ENCODE measurements at regions not wholly inside any gene's neighbourhood (a gene's known extent, or its start where the extent isn't known, plus 50 kb on each side); places are given as distances from the start of the nearest gene placed in this dataset.

DNA sequence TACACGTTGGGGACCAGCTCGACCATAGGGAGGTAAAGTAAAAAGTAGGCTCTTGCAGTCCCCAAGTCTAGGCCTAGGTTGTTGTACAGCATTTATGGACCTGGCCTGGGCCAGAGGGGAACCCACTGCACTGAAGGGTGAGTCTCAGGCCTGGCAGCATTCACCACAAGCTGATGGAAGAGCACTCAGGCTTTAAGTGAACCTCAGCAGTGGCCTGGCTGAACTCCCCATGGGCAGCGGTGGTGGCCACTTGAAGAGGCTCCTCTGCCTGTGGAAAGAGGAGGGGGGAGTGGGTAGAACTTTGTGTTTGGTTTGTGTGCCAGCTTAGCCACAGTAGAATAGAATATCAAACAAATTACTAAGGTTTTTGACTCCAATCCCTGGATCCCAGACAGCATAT, 176.2 kb upstream of the PRMT6 start:
- Histone ChIP-seq H3K79me2 (ENCODE audit: insufficient read depth, low read length) (no peaks in the 10 kb centered on the region), H3K56ac (ENCODE audit: insufficient read length, low read depth, low read length) (no peak overlapping the region), H3K4me1 (ENCODE audit: insufficient read depth, low read length) (no peaks in the 10 kb centered on the region), H3K79me1 (ENCODE audit: insufficient read depth, low read depth, low read length, poor library complexity, severe bottlenecking) (no peaks in the 10 kb centered on the region), H2AK5ac (ENCODE audit: insufficient read length, low read length) (no peak overlapping the region), H2AFZ (ENCODE audit: low read length) (no peak overlapping the region), H3K23ac (ENCODE audit: insufficient read length, low read depth, low read length) (no peak overlapping the region), H2BK5ac (ENCODE audit: insufficient read length, low read length) (no peak overlapping the region), H4K5ac (ENCODE audit: insufficient read length, low read depth, low read length) (no peak overlapping the region), H4K91ac (ENCODE audit: insufficient read length, low read depth, low read length) (no peak overlapping the region), H3K4ac (ENCODE audit: low read depth, low read length) (no peak overlapping the region), H3K27me3 (ENCODE audit: insufficient read depth, low read length) (no peaks in the 10 kb centered on the region), H3K9me3 (ENCODE audit: control insufficient read depth, low read depth, low read length) (no peaks in the 10 kb centered on the region), H2BK20ac (ENCODE audit: low read depth, low read length, poor library complexity, severe bottlenecking) (no peak overlapping the region), H3K18ac (ENCODE audit: insufficient read length, low read depth, low read length) (no peak overlapping the region), H3T11ph (ENCODE audit: low read length) (no peak overlapping the region), H4K8ac (replicated peaks; ENCODE audit: insufficient read length, low read depth, low read length) (no peak overlapping the region), H3K23me2 (ENCODE audit: insufficient read length, low read depth, low read length, poor library complexity, severe bottlenecking) (no peaks in the 10 kb centered on the region), H3K4me2 (ENCODE audit: insufficient read depth, insufficient read length, low read length) (no peak overlapping the region), H3K14ac (ENCODE audit: insufficient read depth, low read length) (no peak overlapping the region), H2BK15ac (ENCODE audit: low read depth, low read length) (no peak overlapping the region), H3K27ac (ENCODE audit: insufficient read length, low read depth, low read length) (no peak overlapping the region), H4K20me1 (ENCODE audit: control insufficient read depth, insufficient read depth, insufficient read length) (no peaks in the 10 kb centered on the region), H3K9ac (ENCODE audit: extremely low read depth, insufficient read length, low read length) (no peak overlapping the region), H2BK120ac (ENCODE audit: low read depth, low read length, poor library complexity, severe bottlenecking) (no peak overlapping the region), H2BK12ac (ENCODE audit: insufficient read length, low read depth, low read length) (no peak overlapping the region)
- Mint-ChIP-seq H3K4me1 (peaks cover 0 to 8% of the 10 kb centered on the region in 2 experiments; a peak in 1 of 4 replicates), H3K27ac (no peak overlapping the region), H3K4me3 (no peak overlapping the region), H3K9me3 (peaks cover 5 to 15% of the 10 kb centered on the region in 2 experiments; a peak in 4 of 5 replicates), H3K36me3 (ENCODE audit: insufficient read depth in 1 of 3, low read depth in 3 of 3) (peaks cover 0 to 5% (median 5%) of the 10 kb centered on the region in 3 experiments; a peak in 5 of 7 replicates), H3K27me3 (ENCODE audit: low read depth) (no peaks in the 10 kb centered on the region; the same call in 1 of the 2 replicates)
- no peak for DNase-seq
- TF ChIP-seq, protein P1, sequence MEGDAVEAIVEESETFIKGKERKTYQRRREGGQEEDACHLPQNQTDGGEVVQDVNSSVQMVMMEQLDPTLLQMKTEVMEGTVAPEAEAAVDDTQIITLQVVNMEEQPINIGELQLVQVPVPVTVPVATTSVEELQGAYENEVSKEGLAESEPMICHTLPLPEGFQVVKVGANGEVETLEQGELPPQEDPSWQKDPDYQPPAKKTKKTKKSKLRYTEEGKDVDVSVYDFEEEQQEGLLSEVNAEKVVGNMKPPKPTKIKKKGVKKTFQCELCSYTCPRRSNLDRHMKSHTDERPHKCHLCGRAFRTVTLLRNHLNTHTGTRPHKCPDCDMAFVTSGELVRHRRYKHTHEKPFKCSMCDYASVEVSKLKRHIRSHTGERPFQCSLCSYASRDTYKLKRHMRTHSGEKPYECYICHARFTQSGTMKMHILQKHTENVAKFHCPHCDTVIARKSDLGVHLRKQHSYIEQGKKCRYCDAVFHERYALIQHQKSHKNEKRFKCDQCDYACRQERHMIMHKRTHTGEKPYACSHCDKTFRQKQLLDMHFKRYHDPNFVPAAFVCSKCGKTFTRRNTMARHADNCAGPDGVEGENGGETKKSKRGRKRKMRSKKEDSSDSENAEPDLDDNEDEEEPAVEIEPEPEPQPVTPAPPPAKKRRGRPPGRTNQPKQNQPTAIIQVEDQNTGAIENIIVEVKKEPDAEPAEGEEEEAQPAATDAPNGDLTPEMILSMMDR (conservative IDR thresholded peaks at IDR 0.05): no peak
- no CpG with 5 or more reads among the region's 3 CpGs for WGBS (ENCODE audit: extremely low coverage, insufficient read length, low lambda C conversion rate)

Data from H9 (cell line).